H1 (cell line): ENCODE measurements at regions not wholly inside any gene's neighbourhood (a gene's known extent, or its start where the extent isn't known, plus 50 kb on each side); places are given as distances from the start of the nearest gene placed in this dataset.

ENCODE experiments used
- HDAC6 ChIP-seq: IDR thresholded peaks from one replicate; pipeline ENCODE4 v1.7.1; 2012; ENCODE audit warnings: low read depth, mild to moderate bottlenecking, inconsistent platforms, low read length, moderate library complexity
- MAFK ChIP-seq: IDR thresholded peaks from 2 replicates; pipeline ENCODE4 v1.6.1; 2012; ENCODE audit warnings: low read depth, mild to moderate bottlenecking, improper control_type of control experiment, low read length
- NRF1 ChIP-seq: IDR thresholded peaks from 2 replicates; pipeline ENCODE4 v1.6.1; 2011; ENCODE audit warnings: mild to moderate bottlenecking, low read depth, low read length, improper control_type of control experiment
- SP1 ChIP-seq: IDR thresholded peaks from 2 replicates; pipeline ENCODE4 v1.6.1; 2011; ENCODE audit warnings: low read depth, low read length
- TF ChIP-seq, protein P1 (sequence below): IDR thresholded peaks from 2 replicates; pipeline ENCODE4 v1.6.1; 2012; ENCODE audit warnings: inconsistent platforms

DNA sequence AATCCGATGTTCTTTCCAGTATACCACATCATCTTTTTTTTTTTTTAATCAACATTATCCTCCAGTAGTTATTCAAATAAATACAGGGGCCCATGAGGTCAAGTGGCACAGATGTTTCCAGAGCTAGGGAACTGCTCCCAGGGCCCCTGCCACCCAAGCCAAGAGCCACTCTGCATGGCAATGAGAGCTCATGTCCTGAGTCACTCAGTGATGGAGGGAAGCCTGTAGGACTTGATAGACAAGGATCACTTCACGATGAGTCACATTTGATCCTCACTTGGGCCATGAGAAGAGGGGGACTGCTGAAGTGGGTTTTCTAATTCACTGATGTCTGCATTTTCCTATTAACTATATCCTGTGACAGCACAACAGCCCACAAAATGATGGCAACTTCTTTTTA, 127.0 kb upstream of the PKDCC start (continued):
- TF ChIP-seq, protein P1, sequence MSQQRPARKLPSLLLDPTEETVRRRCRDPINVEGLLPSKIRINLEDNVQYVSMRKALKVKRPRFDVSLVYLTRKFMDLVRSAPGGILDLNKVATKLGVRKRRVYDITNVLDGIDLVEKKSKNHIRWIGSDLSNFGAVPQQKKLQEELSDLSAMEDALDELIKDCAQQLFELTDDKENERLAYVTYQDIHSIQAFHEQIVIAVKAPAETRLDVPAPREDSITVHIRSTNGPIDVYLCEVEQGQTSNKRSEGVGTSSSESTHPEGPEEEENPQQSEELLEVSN, result no peak
- no peak for TF ChIP-seq NRF1
- no peak for TF ChIP-seq MAFK
- no peak for TF ChIP-seq SP1
- no peak for TF ChIP-seq HDAC6
